GM21786 (cell line): ENCODE measurements at regions not wholly inside any gene's neighbourhood (a gene's known extent, or its start where the extent isn't known, plus 50 kb on each side); places are given as distances from the start of the nearest gene placed in this dataset.
"Not testable (repeated sequence)": the region's sequence is repeated elsewhere in the genome, so short reads cannot be mapped to it uniquely, and the experiment has no call there.

ENCODE experiments used
- ATAC-seq: cut with Tn5 transposase; IDR thresholded peaks from one replicate; pipeline ENCODE4 v1.9.1; 2021; ENCODE audit not compliant: unreplicated experiment

- ATAC-seq, result not testable (repeated sequence)
Observed at GRCh38 chr2:110291909-110292579, 79.7 kb upstream of the MTLN start.

- not testable (repeated sequence) for ATAC-seq
Observed at GRCh38 chr2:110287817-110288216, 75.5 kb upstream of the MTLN start.

DNA sequence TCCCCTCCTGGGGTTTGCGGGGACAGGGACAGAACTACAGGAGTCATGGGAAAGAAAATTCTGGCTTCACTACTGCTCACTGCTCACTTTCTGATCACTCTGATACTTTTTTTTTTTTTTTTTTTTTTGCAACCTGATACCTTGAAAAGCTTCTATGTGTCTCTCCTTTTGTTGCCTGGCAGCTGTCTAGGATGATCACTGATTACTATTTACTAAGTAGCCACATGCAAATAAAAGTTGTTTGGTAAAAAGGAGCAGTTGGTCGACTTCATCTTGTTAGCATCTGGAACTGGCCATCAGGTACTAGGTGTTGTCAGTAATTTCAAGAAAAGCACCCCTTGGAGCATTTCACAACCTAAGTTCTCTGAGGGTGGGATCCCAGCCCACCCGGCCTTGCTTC, 74.9 kb upstream of the MTLN start:
- not testable (repeated sequence) for ATAC-seq

- ATAC-seq, result not testable (repeated sequence)
Observed at GRCh38 chr2:110285002-110285401, 72.7 kb upstream of the MTLN start.

- not testable (repeated sequence) for ATAC-seq
Observed at GRCh38 chr2:110280804-110281203, 68.5 kb upstream of the MTLN start.

DNA sequence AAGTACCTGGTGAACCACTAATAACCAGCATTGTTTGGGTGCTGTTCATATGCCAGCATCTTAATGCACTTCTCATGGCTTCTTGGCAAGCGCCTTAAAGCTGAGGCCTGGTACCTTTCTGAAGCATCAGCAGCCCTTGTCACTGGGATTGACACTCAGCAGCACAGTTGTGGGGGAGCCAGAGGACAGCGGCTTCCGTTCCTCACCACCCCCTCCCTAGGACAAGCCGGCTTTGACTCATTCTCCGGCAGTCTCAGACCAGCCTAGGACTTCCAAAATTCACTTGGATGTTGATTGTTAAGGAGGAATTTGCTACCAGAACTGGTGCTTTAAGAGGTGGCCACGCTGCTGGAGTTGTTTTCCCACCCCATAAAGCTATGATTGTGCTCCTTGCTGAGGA, 64.7 kb upstream of the MTLN start:
- not testable (repeated sequence) for ATAC-seq

DNA sequence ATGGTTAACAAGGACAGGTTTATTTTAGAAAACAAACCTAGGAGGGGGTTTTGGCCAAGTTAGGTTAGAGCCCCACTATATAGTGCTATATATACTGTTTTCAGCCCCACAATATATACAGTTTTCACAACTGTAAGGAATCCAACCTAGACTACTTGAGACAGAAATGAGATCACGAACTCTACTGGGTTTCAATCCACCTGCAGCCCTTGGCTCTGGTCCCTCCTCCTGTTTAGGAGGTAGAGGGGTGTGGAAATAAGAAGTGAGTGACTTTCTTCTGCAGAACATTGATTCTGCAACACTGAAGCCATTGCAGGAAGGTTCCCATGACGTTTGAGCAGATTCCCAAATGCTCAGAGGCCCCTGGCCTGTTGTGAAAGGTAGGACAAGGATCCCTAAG, 63.7 kb upstream of the MTLN start:
- ATAC-seq, result not testable (repeated sequence)

DNA sequence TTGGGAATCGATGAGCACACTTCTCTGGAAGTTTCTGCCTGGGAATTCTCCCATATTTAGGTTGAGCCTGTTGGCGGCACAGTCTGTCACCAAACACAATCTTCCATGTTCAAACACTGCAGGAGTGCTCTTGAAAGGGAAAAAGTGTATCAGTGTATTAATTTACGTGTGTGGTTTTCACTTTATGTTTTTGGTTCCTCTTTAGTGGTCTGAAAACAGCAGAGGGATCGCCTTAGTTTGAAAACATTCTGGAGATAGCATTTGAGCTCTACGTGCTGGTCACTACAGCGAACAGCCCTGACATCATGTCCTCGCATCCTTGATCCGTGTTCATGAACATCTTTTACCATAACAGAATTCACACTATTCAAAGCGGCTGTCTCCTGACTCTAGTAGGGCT, 57.3 kb upstream of the MTLN start:
- ATAC-seq, result not testable (repeated sequence)

DNA sequence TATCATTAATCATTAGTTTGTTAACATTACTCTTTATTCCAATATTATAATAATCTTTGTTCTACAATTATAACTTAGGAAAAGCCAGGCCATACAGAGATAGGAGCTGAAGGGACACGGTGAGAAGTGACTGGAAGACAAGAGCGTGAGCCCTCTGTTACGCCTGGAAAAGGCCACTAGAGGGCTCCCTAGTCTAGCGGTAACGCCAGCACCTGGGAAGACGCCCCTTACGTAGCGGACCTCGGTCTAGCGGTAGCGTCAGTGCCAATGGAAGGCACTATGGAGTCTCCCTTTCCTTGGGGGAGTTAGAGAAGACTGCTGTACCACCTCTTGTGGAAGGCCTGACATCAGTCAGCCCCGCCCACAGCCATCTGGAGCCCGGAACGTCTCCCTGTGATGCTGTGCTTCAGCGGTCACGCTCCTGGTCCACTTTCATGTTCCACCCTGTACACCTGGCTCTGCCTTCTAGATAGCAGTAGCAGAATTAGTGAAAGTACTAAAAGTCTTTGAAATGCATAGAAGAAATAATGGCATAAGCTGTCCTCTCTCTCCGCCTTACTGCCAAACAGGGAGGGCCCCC, 55.6 kb upstream of the MTLN start:
- ATAC-seq, result peak; percentile 55

DNA sequence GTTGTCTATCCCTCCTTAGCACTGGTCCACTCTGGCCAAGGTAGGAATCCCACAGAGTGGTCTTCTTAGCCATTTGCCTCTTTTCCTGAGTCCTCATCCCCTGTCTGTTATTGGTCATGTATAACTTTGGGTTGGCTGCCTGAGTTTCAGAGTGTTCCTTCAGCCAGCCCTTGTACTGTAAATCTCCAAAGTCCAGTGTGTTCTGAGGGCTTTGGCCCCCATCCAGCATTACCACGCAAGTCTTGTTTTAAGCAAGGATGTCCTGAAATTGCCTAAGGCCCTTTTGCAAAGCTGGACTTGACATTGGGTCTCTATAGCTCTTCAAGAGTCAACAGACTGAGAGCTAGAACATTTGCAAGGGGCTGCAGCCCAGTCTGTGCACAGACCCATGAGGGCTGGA, 52.5 kb upstream of the MTLN start:
- not testable (repeated sequence) for ATAC-seq

GRCh38 chr2:110264076-110264681, 51.8 kb upstream of the MTLN start:
- ATAC-seq, result not testable (repeated sequence)

GRCh38 chr2:110263462-110263861, 51.1 kb upstream of the MTLN start:
- ATAC-seq, result not testable (repeated sequence)
